PC-3 (cell line): ENCODE measurements at regions not wholly inside any gene's neighbourhood (a gene's known extent, or its start where the extent isn't known, plus 50 kb on each side); places are given as distances from the start of the nearest gene placed in this dataset.

ENCODE experiments used
- ATAC-seq: fragments of 200-7000 bp; cut with Tn5 transposase; 2 replicates; pipeline ENCODE4 v1.9.1; 2020; ENCODE audit warnings: mild to moderate bottlenecking, moderate library complexity
- BruUV-seq: library from RNA; stranded (reverse); fragments of 400-500 nt; replicated peaks from 2 replicates; lab custom pipeline; 2021; lab: Mats Ljungman, UMichigan
- CTCF ChIA-PET: fragments of 300-600 bp; sonication (Branson Sonifier 250); formaldehyde crosslinking; loops from one replicate; lab custom pipeline; 2022; ENCODE audit warnings: antibody characterized with exemption; lab: Charles Lee
- POLR2A ChIA-PET: fragments of 300-600 bp; sonication (Branson Sonifier 250); formaldehyde crosslinking; loops from one replicate; lab custom pipeline; 2022; ENCODE audit warnings: antibody characterized with exemption; ENCODE audit not compliant: unreplicated experiment; lab: Charles Lee
- DNase-seq: peaks from one replicate; pipeline ENCODE4 v3.0.0-alpha.2; 2015
- H2AFZ ChIP-seq: fragments of 300-600 bp; sonication (generic); 2 replicates; pipeline ENCODE4 v1.6.0; 2016; ENCODE audit warnings: antibody characterized with exemption, low read length
- H3F3A ChIP-seq: fragments of 300-600 bp; sonication (generic); one replicate; pipeline ENCODE4 v1.6.0; 2017; ENCODE audit warnings: antibody characterized with exemption, low read length, control low read depth, mild to moderate bottlenecking; ENCODE audit not compliant: unreplicated experiment
- H3K27ac ChIP-seq: fragments of 300-600 bp; sonication (generic); 2 replicates; pipeline ENCODE4 v1.5.1; 2016; ENCODE audit warnings: mild to moderate bottlenecking, low read length
- H3K27me3 ChIP-seq: fragments of 300-600 bp; sonication (generic); 2 replicates; pipeline ENCODE4 v1.6.1; 2016; ENCODE audit warnings: low read length, mixed read lengths
- H3K36me3 ChIP-seq: fragments of 300-600 bp; sonication (generic); 2 replicates; pipeline ENCODE4 v1.6.1; 2016; ENCODE audit warnings: low read depth, mixed run types, low read length, mixed read lengths
- H3K4me1 ChIP-seq: fragments of 300-600 bp; sonication (generic); 2 replicates; pipeline ENCODE4 v1.5.1; 2016; ENCODE audit warnings: low read length; ENCODE audit not compliant: insufficient read depth
- H3K4me2 ChIP-seq: fragments of 300-600 bp; sonication (generic); 2 replicates; pipeline ENCODE4 v1.6.0; 2016; ENCODE audit warnings: low read length
- H3K4me3 ChIP-seq: fragments of 300-600 bp; sonication (generic); 2 replicates; pipeline ENCODE4 v1.5.1; 2016; ENCODE audit warnings: mild to moderate bottlenecking, low read length, mixed read lengths
- H3K79me2 ChIP-seq: fragments of 300-600 bp; sonication (generic); 2 replicates; pipeline ENCODE4 v1.6.1; 2017; ENCODE audit warnings: low read length, mixed read lengths
- H3K9ac ChIP-seq: fragments of 300-600 bp; sonication (generic); 2 replicates; pipeline ENCODE4 v1.6.0; 2016; ENCODE audit warnings: mild to moderate bottlenecking, low read length
- H3K9me2 ChIP-seq: fragments of 300-600 bp; sonication (generic); replicated peaks from 2 replicates; pipeline ENCODE4 v1.6.1; 2016; ENCODE audit warnings: mixed run types, low read length, mixed read lengths
- H3K9me3 ChIP-seq: fragments of 300-600 bp; sonication (generic); 2 replicates; pipeline ENCODE4 v1.6.1; 2016; ENCODE audit warnings: low read length, mixed read lengths
- H4K20me1 ChIP-seq: fragments of 300-600 bp; sonication (generic); 2 replicates; pipeline ENCODE4 v1.6.1; 2016; ENCODE audit warnings: low read length, mixed read lengths
- EZH2 ChIP-seq: fragments of 300-600 bp; sonication (generic); IDR thresholded peaks from one replicate; pipeline ENCODE4 v1.6.1; 2017; ENCODE audit warnings: antibody characterized with exemption, mild to moderate bottlenecking, low read length; ENCODE audit not compliant: unreplicated experiment
- EZH2phosphoT487 ChIP-seq: fragments of 300-600 bp; sonication (generic); IDR thresholded peaks from 2 replicates; pipeline ENCODE4 v1.6.1; 2018; ENCODE audit warnings: mild to moderate bottlenecking, antibody characterized with exemption, low read length, borderline replicate concordance
- intact Hi-C: fragments of 100-400 bp; cut with micrococcal nuclease; formaldehyde crosslinking; loops from 2 replicates; pipeline ENCODE4 v1.9.0; 2023
- TF ChIP-seq, protein P1 (sequence below): fragments of 300-600 bp; sonication (generic); conservative IDR thresholded peaks from 2 replicates; pipeline ENCODE4 v1.5.1; 2017; ENCODE audit warnings: antibody characterized with exemption, low read depth, mild to moderate bottlenecking, low read length

DNA sequence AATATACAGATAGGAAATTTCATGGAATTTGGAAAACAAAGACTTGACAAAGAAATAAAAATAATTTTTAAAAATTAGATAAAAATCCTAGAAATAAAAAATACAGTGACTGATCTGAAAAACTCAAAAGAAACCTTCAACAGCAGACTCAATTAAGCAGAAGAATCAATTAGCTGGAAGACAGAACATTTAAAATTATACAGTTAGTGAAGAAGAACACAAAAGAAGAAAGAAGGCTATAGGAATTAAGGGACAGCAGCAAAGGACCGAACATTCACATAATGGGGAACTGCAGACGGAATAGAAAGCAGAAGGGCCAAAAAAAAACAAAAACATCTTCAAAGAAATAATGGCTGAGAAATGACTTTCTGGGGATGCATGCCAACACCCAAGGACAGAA lies 314.5 kb downstream of the CRPPA start:
- POLR2A ChIA-PET, result no interaction called here
- Histone ChIP-seq H3K79me2 (no peaks in the 10 kb centered on the region), H3F3A (no peaks in the 10 kb centered on the region), H3K27ac (no peak overlapping the region), H3K27me3 (no peaks in the 10 kb centered on the region), H3K36me3 (peaks cover 3% of the 10 kb centered on the region; the same call in 1 of the 2 replicates), H3K4me3 (no peak overlapping the region), H3K9ac (no peak overlapping the region), H3K9me2 (no peaks in the 10 kb centered on the region), H2AFZ (no peak overlapping the region), H4K20me1 (no peaks in the 10 kb centered on the region), H3K4me1 (no peaks in the 10 kb centered on the region), H3K4me2 (no peak overlapping the region), H3K9me3 (peaks cover 13% of the 10 kb centered on the region; the same call in 1 of the 2 replicates)
- no peak for DNase-seq
- CTCF ChIA-PET, result no interaction called here
- no TSS peak for BruUV-seq
- no peak for ATAC-seq
- intact Hi-C loops, result no loop called here
- TF ChIP-seq EZH2 (no peak), EZH2phosphoT487 (no peak)
- TF ChIP-seq, protein P1, sequence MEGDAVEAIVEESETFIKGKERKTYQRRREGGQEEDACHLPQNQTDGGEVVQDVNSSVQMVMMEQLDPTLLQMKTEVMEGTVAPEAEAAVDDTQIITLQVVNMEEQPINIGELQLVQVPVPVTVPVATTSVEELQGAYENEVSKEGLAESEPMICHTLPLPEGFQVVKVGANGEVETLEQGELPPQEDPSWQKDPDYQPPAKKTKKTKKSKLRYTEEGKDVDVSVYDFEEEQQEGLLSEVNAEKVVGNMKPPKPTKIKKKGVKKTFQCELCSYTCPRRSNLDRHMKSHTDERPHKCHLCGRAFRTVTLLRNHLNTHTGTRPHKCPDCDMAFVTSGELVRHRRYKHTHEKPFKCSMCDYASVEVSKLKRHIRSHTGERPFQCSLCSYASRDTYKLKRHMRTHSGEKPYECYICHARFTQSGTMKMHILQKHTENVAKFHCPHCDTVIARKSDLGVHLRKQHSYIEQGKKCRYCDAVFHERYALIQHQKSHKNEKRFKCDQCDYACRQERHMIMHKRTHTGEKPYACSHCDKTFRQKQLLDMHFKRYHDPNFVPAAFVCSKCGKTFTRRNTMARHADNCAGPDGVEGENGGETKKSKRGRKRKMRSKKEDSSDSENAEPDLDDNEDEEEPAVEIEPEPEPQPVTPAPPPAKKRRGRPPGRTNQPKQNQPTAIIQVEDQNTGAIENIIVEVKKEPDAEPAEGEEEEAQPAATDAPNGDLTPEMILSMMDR, result no peak

DNA sequence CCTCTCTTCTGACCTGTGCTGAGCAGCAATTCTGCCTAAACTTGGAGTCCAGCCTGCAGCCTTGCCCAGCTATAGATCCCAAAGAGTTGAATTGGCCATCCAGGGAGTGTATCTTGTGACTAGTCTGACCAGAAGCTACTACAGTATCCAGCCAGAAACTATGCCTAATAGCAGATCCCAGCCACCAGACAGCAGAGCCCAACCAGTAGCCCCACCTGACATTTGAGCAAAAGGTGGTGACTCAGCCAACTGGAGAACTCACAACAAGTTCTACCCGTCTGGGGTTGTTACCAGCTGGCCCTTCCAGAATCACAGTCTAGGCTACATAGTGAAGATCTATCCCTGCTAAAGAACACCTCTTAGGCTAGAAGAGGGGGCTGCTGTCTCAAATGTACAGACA lies 315.0 kb downstream of the CRPPA start:
- Histone ChIP-seq H3K9me3 (peaks cover 13% of the 10 kb centered on the region; the same call in 1 of the 2 replicates), H3K27ac (no peak overlapping the region), H3K4me1 (no peaks in the 10 kb centered on the region), H3K4me3 (no peak overlapping the region), H3F3A (no peaks in the 10 kb centered on the region), H3K27me3 (no peaks in the 10 kb centered on the region), H3K9ac (no peak overlapping the region), H3K79me2 (no peaks in the 10 kb centered on the region), H3K36me3 (peaks cover 3% of the 10 kb centered on the region; the same call in 1 of the 2 replicates), H4K20me1 (no peaks in the 10 kb centered on the region), H3K9me2 (no peaks in the 10 kb centered on the region), H3K4me2 (no peak overlapping the region), H2AFZ (no peak overlapping the region)
- no peak for ATAC-seq
- DNase-seq, result no peak
- intact Hi-C loops, result no loop called here
- no peak for TF ChIP-seq EZH2
- TF ChIP-seq, protein P1, result no peak
- no peak for TF ChIP-seq EZH2phosphoT487
- CTCF ChIA-PET, result no interaction called here
- no TSS peak for BruUV-seq
- POLR2A ChIA-PET, result no interaction called here

DNA sequence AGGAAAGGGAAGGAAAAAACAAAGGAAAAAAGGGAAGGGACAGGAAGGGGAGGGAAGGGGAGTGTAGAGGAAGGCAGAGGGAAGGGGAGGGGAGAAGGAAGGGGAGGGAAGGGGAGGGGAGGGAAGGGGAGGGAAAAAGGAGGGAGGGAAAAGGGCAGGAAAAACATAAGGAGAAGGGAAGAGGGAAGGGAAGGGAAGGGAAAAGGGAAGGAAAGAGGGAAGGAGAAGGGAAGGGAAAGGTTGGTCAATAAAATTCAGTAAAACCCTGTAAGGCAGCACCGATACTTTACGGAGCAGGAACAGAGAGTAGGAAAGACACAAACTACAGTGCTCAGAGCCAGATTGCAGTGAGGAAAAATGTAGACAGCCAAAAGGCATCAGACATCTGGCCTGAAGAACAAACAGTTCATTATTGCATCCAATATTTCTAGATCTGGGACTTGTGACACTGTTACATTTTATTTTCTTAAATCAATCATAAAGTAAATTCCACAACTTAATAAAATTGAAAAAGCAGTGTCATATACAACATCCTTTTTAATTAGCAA lies 322.0 kb downstream of the CRPPA start:
- Histone ChIP-seq H3K36me3 (no peaks in the 10 kb centered on the region), H2AFZ (no peak overlapping the region), H3K27me3 (no peaks in the 10 kb centered on the region), H3K9ac (no peak overlapping the region), H3K4me2 (no peak overlapping the region), H3F3A (no peaks in the 10 kb centered on the region), H3K27ac (no peak overlapping the region), H4K20me1 (no peaks in the 10 kb centered on the region), H3K9me3 (no peaks in the 10 kb centered on the region), H3K4me1 (0 out of 2 replicates have a peak, but pooled peaks cover 9% of the 10 kb centered on the region), H3K4me3 (no peak overlapping the region), H3K79me2 (no peaks in the 10 kb centered on the region), H3K9me2 (no peaks in the 10 kb centered on the region)
- no TSS peak for BruUV-seq
- intact Hi-C loops, result no loop called here
- ChIA-PET CTCF (no interaction called here), POLR2A (no interaction called here)
- ATAC-seq (no peak; the same call in 1 of the 2 replicates), DNase-seq (no peak)
- TF ChIP-seq, protein P1, result no peak
